CD4-positive, alpha-beta T cell (primary cell): ENCODE measurements at regions not wholly inside any gene's neighbourhood (a gene's known extent, or its start where the extent isn't known, plus 50 kb on each side); places are given as distances from the start of the nearest gene placed in this dataset.

ENCODE experiments used
- ATAC-seq: fragments of 200-7000 bp; cut with Tn5 transposase; one replicate; pipeline ENCODE4 v1.10.0; 2022; ENCODE audit warnings: mild to moderate bottlenecking; ENCODE audit not compliant: poor library complexity
- CTCF ChIA-PET: fragments of 350-600 bp; sonication (Branson Sonifier 250); formaldehyde crosslinking; loops from one replicate; lab custom pipeline; 2021; ENCODE audit warnings: antibody characterized with exemption, inconsistent platforms; lab: Charles Lee
- POLR2A ChIA-PET: fragments of 350-600 bp; sonication (Branson Sonifier 250); formaldehyde crosslinking; loops from one replicate; lab custom pipeline; 2021; ENCODE audit warnings: antibody characterized with exemption, inconsistent platforms; lab: Charles Lee
- DNase-seq, 14 experiments: peaks; one replicate each; pipeline ENCODE4 v3.0.0-alpha.2; 2013 to 2020; ENCODE audit warnings: mixed read lengths in 2 of 14
- H3K27ac ChIP-seq, 2 donors: one replicate each; pipeline versions ENCODE4 v1.5.1 to v1.7.0; 2013; ENCODE audit warnings: low read length in 2 of 2, low read depth in 1 of 2, mild to moderate bottlenecking in 1 of 2
- H3K27me3 ChIP-seq, 2 experiments: 1 replicate in 1 of 2; 2 replicates in 1 of 2; pipeline versions ENCODE4 v1.6.1 to v1.7.0; 2013; ENCODE audit warnings: low read length in 2 of 2, control low read depth in 1 of 2, mild to moderate bottlenecking in 1 of 2, moderate library complexity in 1 of 2; ENCODE audit not compliant: insufficient read depth in 2 of 2, control insufficient read depth in 1 of 2
- H3K36me3 ChIP-seq: one replicate; pipeline ENCODE4 v1.6.1; 2013; ENCODE audit warnings: low read length, control low read depth; ENCODE audit not compliant: insufficient read depth
- H3K4me1 ChIP-seq: one replicate; pipeline ENCODE4 v1.6.1; 2013; ENCODE audit warnings: low read length, control low read depth; ENCODE audit not compliant: insufficient read depth
- H3K4me3 ChIP-seq: one replicate; pipeline ENCODE4 v1.5.1; 2013; ENCODE audit warnings: mild to moderate bottlenecking, low read length, moderate library complexity
- H3K9me3 ChIP-seq, 2 experiments: 1 replicate in 1 of 2; 2 replicates in 1 of 2; pipeline versions ENCODE4 v1.6.1 to v1.7.0; 2013; ENCODE audit warnings: low read length in 2 of 2, mild to moderate bottlenecking in 2 of 2, control low read depth in 1 of 2, moderate library complexity in 1 of 2; ENCODE audit not compliant: control insufficient read depth in 1 of 2, insufficient read depth in 1 of 2
- H3K27ac Mint-ChIP-seq: one replicate; pipeline ENCODE4 v1.8.0; 2020; ENCODE audit warnings: mixed read lengths
- H3K27me3 Mint-ChIP-seq: one replicate; pipeline ENCODE4 v1.8.0; 2021; ENCODE audit warnings: mixed read lengths
- H3K36me3 Mint-ChIP-seq: one replicate; pipeline ENCODE4 v1.8.0; 2021; ENCODE audit warnings: low read depth, mixed read lengths
- H3K4me1 Mint-ChIP-seq: one replicate; pipeline ENCODE4 v1.8.0; 2021; ENCODE audit warnings: low read depth, mixed read lengths
- H3K4me3 Mint-ChIP-seq: one replicate; pipeline ENCODE4 v1.8.0; 2020; ENCODE audit warnings: mild to moderate bottlenecking, mixed read lengths
- H3K9me3 Mint-ChIP-seq: one replicate; pipeline ENCODE4 v1.8.0; 2020; ENCODE audit warnings: mixed read lengths
- CTCF ChIP-seq: fragments of 200-600 bp; IDR thresholded peaks from one replicate; pipeline ENCODE4 v1.8.0; 2022; ENCODE audit warnings: antibody characterized with exemption, mild to moderate bottlenecking
- intact Hi-C, 2 experiments: fragments of 100-400 bp; cut with DNase I in 1 of 2; cut with micrococcal nuclease in 1 of 2; formaldehyde crosslinking; loops; one replicate each; pipeline versions ENCODE4 v1.15.1 to v1.9.0; 2023 to 2025; cut with DNase I, micrococcal nuclease

GRCh38 chr6:113488061-113488460 is 369.1 kb upstream of the MARCKS start:
- no peak overlapping the region for H3K4me3 Mint-ChIP-seq
- H3K27ac ChIP-seq, result no peak overlapping the region
- no peaks in the 10 kb centered on the region for H3K4me1 Mint-ChIP-seq
- CTCF ChIA-PET, result no interaction called here
- no peak for TF ChIP-seq CTCF
- H3K36me3 Mint-ChIP-seq, result no peaks in the 10 kb centered on the region
- ATAC-seq, result no peak
- no peak overlapping the region for H3K27ac Mint-ChIP-seq
- H3K36me3 ChIP-seq, result no peaks in the 10 kb centered on the region
- no peaks in the 10 kb centered on the region for H3K9me3 Mint-ChIP-seq
- H3K4me1 ChIP-seq, result no peaks in the 10 kb centered on the region
- POLR2A ChIA-PET, result no interaction called here
- no peaks in the 10 kb centered on the region for H3K27me3 Mint-ChIP-seq
- H3K27me3 ChIP-seq, result no peaks in the 10 kb centered on the region
- no peaks in the 10 kb centered on the region for H3K9me3 ChIP-seq
- no peak overlapping the region for H3K4me3 ChIP-seq
- no peak for DNase-seq
- intact Hi-C loops, result no loop called here

- H3K4me3 Mint-ChIP-seq, result no peak overlapping the region
- Histone ChIP-seq H3K4me1 (no peaks in the 10 kb centered on the region), H3K4me3 (no peak overlapping the region), H3K9me3 (no peaks in the 10 kb centered on the region), H3K36me3 (no peaks in the 10 kb centered on the region), H3K27me3 (no peaks in the 10 kb centered on the region), H3K27ac (no peak overlapping the region)
- no peak for TF ChIP-seq CTCF
- H3K4me1 Mint-ChIP-seq, result no peaks in the 10 kb centered on the region
- no peaks in the 10 kb centered on the region for H3K9me3 Mint-ChIP-seq
- DNase-seq, result no peak
- no peak overlapping the region for H3K27ac Mint-ChIP-seq
- intact Hi-C loops, result no loop called here
- ChIA-PET POLR2A (no interaction called here), CTCF (no interaction called here)
- no peaks in the 10 kb centered on the region for H3K36me3 Mint-ChIP-seq
- no peaks in the 10 kb centered on the region for H3K27me3 Mint-ChIP-seq
- no peak for ATAC-seq
Measured at GRCh38 chr6:113488812-113489685, 368.1 kb upstream of the MARCKS start.

GRCh38 chr6:113489952-113490746 is 367.0 kb upstream of the MARCKS start:
- H3K27ac Mint-ChIP-seq, result no peak overlapping the region
- TF ChIP-seq CTCF, result no peak
- intact Hi-C loops, result no loop called here
- Histone ChIP-seq H3K9me3 (no peaks in the 10 kb centered on the region), H3K36me3 (no peaks in the 10 kb centered on the region), H3K4me1 (no peaks in the 10 kb centered on the region), H3K4me3 (no peak overlapping the region), H3K27me3 (no peaks in the 10 kb centered on the region), H3K27ac (no peak overlapping the region)
- no peak for ATAC-seq
- POLR2A ChIA-PET, result no interaction called here
- no peaks in the 10 kb centered on the region for H3K4me1 Mint-ChIP-seq
- CTCF ChIA-PET, result no interaction called here
- no peaks in the 10 kb centered on the region for H3K9me3 Mint-ChIP-seq
- no peak for DNase-seq
- no peaks in the 10 kb centered on the region for H3K36me3 Mint-ChIP-seq
- no peak overlapping the region for H3K4me3 Mint-ChIP-seq
- H3K27me3 Mint-ChIP-seq, result no peaks in the 10 kb centered on the region
